K562 (cell line): ENCODE measurements at regions not wholly inside any gene's neighbourhood (a gene's known extent, or its start where the extent isn't known, plus 50 kb on each side); places are given as distances from the start of the nearest gene placed in this dataset.

Source experiments
- CBX8 ChIP-seq: fragments of 200-600 bp; sonication (generic); IDR thresholded peaks from 2 replicates; pipeline ENCODE4 v1.6.1; 2012; ENCODE audit warnings: borderline replicate concordance, mixed run types, low read depth, mild to moderate bottlenecking, moderate library complexity, mixed read lengths, low read length, control low read depth, inconsistent platforms; ENCODE audit not compliant: poor library complexity, severe bottlenecking; ENCODE audit errors: extremely low read depth
- ESRRB ChIP-seq: fragments of 250-450 bp; sonication (Bioruptor Pico); IDR thresholded peaks from 2 replicates; pipeline ENCODE4 v1.5.0; 2020; ENCODE audit warnings: mild to moderate bottlenecking, moderate library complexity, borderline replicate concordance
- MCM5 ChIP-seq: fragments of 450-650 bp; IDR thresholded peaks from 2 replicates; pipeline ENCODE4 v1.6.1; 2016; ENCODE audit warnings: low read depth
- MGA ChIP-seq: fragments of 450-650 bp; IDR thresholded peaks from 2 replicates; pipeline ENCODE4 v1.6.1; 2016; ENCODE audit warnings: mild to moderate bottlenecking, moderate library complexity
- SETDB1 ChIP-seq: IDR thresholded peaks from one replicate; pipeline ENCODE4 v1.6.1; 2012; ENCODE audit warnings: low read length, control low read depth, inconsistent platforms
- SMC3 ChIP-seq: conservative IDR thresholded peaks from 2 replicates; pipeline ENCODE4 v1.6.1; 2011; ENCODE audit warnings: low read depth, low read length, improper control_type of control experiment; ENCODE audit not compliant: insufficient read depth
- ZNF766 ChIP-seq: fragments of 200-800 bp; sonication (Bioruptor generic); conservative IDR thresholded peaks from 2 replicates; pipeline ENCODE4 v1.6.1; 2016; ENCODE audit warnings: missing genetic modification characterization, missing compliant biosample characterization

GRCh38 chr2:173705656-173706055 lies 259.5 kb downstream of the SP3 start (continued):
- TF ChIP-seq ZNF766 (CRISPR knock-in tag) = no peak
- TF ChIP-seq SETDB1 = no peak
- no peak for TF ChIP-seq ESRRB (CRISPR knock-in tag)
- TF ChIP-seq SMC3 = no peak
- no peak for TF ChIP-seq MGA
- no peak for TF ChIP-seq MCM5
- TF ChIP-seq CBX8 = no peak
